Occipital lobe (tissue), 1 donor: ENCODE measurements at regions not wholly inside any gene's neighbourhood (a gene's known extent, or its start where the extent isn't known, plus 50 kb on each side); places are given as distances from the start of the nearest gene placed in this dataset.
"Not testable (repeated sequence)": the region's sequence is repeated elsewhere in the genome, so short reads cannot be mapped to it uniquely, and the experiment has no call there.

Source experiments
- DNase-seq: peaks from one replicate; lab custom pipeline; 2025; lab: John Stamatoyannopoulos, UW

DNA sequence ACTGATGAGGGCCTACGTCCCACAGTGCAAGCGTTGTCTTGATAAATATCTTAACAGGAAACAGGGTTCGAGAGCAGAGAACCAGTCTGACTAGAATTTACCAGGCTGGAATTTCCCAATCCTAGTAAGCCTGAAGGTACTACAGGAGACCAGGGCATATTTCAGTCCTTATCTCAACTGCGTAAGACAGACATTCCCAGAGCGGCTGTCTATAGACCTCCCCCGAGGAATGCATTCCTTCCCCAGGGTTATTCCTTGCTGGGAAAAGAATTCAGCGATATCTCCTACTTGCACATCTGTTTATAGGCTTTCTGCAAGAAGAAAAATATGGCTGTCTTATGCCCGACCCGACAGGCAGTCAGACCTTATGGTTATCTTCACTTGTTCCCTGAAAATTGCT, 1074.1 kb upstream of the CELF4 start:
- DNase-seq = not testable (repeated sequence)

GRCh38 chr18:38635709-38636430, 1070.3 kb upstream of the CELF4 start:
- no peak for DNase-seq

DNA sequence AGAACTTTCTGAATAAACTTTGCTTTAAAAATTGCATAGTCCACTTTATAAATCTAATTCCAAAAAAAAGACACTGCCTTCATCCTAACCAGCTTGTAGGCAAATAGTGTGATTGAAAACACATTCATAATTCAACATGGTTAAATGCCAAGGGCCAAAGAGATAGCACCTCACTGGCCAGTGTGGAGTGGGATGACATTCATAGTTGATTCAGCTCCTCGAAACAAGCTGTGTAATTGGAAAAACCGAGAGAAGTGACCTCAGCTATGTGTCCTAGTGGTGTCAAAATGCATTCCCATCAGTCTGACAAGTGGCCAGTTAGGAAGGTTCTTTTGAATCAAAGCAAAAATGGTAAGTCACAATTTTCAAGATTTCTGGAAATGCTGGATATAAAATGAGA, 1068.5 kb upstream of the CELF4 start:
- DNase-seq = no peak

DNA sequence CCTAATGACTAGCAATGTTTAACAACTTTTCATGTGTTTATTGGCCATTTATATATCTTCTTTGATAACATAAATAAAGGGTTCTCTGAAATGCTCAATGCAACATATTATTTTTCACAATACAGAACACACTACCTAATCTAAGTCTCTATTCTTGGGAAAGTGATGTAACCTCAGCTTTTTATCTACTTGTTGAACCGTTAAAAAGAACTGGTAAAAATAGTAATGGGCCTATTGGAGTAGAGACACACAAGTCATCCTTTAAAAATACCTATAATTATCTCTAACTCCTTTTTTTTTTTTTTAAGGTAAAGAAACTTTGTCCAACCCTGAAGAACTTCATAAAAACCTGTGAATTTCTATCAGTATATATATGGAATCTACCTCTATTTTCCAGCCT, 1067.7 kb upstream of the CELF4 start:
- no peak for DNase-seq

DNA sequence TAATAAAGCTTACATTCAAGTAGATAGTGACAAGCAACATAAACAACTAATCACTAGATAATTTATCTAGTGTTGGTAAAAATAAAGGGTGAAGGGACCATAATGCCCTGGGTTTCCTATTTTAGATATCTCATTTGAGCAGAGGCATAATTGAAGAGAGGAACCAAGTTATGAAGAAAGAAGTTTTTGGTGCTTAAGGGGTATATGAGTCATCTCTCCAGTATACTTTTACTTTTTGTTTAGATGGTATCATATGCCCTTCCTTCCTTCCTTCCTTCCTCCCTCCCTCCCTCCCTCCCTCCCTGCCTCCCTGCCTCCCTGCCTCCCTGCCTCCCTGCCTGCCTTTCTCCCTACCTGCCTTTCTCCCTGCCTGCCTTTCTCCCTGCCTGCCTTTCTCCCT, 1053.5 kb upstream of the CELF4 start:
- no peak for DNase-seq

DNA sequence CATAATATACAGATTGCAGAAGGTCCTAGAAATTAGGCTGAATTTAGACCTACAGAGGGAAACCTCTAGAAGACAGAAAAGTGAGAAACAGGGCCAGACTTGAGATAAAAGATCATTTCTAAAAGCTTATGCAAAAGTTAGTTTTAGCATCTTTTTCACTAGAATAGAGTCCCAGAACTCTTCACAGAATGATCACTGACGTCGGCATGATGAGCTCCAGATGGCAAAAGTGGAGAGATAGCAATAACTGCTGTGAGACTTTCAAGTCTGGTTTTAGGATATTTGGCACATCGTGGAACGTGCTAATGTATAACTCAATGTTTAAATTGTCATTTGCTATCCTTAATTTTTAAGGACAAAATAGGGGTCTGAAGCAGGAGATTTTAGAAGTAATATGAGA, 1050.7 kb upstream of the CELF4 start:
- no peak for DNase-seq

DNA sequence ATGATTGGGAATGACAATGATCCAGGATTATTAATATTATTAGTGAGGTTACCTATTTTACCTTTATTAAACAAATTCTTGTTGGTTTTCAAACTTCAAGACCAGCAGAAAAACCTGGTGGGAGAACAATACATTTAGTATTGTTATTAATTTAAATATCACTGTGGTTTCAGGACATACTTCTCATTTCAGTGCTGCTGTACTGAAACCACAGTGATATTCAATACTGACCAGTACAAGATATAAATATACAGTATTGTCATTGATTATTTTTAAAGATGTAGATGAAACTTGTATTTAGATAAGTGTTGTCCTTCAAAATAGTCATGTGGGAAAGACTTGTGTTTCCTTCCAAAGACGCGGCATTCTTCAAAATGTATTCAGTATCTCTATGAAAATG, 1047.3 kb upstream of the CELF4 start:
- no peak for DNase-seq

DNA sequence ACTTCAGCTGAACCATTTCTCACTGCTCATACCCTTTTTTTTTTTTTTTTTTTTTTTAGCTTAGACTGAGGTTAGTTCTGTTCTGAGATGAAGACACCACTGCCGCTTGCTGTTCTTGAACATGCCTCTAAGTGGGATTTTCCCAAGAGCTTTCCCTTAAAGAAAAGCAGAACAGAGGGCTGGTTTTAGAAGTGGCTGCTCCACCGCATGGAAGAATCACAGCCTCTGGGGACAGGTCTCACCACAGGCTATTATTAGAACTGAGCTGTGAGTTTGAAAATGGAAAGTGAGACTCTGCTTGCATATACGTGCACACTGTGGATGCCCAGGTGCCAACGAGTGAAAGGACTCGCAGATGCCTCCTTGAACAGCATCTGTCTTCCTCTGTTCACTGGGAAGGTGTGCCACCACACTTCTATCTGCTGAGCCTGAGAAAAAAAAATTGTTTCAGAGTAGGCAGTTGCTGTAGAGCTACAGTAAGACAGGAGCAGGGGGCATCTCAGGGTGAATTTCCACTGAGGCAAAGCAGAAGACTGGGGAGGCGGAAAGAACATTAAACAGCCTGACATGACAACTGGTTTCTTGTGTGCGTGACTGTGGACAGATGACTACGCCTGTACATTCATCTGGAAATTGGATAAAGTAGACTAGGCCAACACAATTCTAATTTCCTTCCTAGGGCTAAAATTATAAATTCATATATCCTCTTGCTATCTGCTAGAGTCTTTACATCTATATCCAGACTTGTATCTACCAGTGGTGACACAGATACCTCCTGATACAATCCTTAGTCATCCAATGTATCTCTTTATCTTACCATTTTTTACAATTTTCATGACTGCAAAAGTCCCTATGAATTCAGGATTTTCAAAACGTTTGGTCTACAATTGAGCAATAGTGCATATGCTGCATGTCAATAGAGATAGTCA, 1045.7 kb upstream of the CELF4 start:
- no peak for DNase-seq

DNA sequence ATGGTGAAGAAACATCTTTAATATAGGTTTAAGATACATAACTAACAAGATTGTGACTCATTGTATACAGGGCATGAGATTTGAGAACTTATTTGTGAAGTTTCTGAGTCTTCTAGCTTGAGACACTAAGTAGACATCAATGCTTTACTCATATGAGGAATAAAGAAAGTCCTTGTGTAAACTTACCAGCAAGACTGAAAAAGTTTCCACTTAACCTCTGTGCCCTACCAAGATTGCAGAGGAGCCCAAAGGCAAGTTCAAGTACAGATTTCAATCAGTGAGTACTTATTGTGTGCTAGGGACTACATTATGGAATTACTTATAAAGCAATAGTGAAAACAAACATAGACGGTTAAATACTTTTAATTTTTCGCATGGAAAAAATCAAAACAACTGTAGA, 1041.2 kb upstream of the CELF4 start:
- DNase-seq = no peak

DNA sequence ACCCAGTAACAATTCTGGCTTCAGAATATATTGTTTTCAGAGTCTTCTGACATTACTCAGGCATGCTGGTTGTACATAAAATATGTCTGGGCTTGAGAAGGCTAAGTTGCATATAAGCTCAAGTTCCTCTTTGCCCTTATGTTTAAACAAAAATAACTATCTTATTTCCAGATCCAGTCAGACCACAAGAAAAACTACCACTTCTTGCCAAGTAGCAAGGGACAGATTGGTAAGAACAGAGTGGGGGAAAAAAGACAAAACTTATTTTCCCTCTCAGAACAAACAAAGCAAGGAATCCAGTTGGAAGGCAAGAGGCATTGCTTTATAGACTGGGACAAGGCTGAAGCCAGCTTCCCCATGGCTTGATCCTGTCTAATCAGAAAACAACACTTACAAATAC, 1036.7 kb upstream of the CELF4 start:
- no peak for DNase-seq

GRCh38 chr18:38587571-38587970, 1022.0 kb upstream of the CELF4 start:
- DNase-seq = no peak

- no peak for DNase-seq
These were observed 1020.7 kb upstream of the CELF4 start for GRCh38 chr18:38586327-38586726.

GRCh38 chr18:38579764-38580163, 1014.2 kb upstream of the CELF4 start:
- no peak for DNase-seq

DNA sequence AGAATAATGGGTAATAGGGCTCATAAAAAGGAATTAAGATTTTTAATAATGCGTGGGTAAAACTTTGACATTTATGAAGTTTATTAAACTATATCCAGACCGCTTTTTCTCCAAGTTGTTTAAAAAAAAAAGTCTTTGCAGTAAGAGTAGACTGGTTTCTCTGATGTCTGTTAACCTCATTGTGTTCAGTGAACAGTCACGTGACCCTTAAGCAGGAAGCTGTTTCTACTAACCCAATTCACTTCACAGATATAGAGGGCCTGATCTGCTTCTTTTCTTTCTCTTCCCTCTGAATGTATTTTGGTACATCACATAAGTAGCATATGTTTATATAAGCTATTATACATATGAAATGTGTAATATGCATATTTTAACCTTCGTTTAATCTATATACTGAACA, 1011.3 kb upstream of the CELF4 start:
- DNase-seq = no peak

- DNase-seq = no peak
These were observed 1010.8 kb upstream of the CELF4 start for GRCh38 chr18:38576349-38576748.

- no peak for DNase-seq
These were observed 1010.0 kb upstream of the CELF4 start for GRCh38 chr18:38575648-38576047.

DNA sequence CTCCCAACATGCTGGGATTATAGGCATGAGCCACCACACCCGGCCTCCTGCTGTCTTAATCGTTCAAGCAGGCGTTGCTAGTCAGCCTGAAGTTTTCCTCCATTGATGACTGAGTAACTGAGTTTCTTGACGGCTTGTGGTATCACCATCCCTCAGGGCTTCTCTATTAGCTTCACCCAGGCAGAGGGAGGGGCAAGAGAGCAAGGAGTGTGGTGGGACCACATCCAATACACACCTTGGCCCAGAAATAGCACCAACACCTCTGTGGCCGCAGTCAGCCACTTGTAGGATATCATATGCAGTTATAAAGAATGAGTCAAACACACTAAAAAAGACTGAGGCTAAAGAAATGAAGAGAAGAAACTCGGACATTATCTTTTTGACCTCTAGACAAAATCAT, 1009.4 kb upstream of the CELF4 start:
- no peak for DNase-seq

DNA sequence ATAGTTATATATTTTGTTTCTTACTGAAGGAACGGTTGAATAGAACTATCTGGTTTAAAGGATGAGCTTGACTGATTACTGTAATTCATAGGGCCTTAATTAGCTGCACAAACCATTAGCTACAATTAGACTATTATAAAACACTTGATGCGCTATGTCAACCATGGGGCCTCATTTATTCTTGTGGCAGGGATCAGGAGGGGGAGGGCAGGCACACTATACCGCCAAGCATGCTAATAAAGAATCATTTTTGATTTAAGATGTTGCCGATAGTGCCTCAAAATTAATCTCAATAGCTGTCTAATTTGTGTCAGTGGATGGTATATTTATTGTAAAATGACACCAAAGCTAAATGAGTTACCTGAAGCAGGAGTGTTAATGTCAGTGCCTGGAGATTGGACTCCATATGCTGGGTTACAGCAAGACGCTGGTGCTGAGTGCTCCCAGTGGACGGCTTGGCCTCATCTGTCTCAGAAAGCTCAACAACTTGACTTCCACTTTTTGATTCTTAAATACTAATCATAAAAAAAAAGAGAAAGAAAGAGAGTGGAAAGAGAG, 1007.0 kb upstream of the CELF4 start:
- DNase-seq = no peak

GRCh38 chr18:38571651-38572050, 1006.1 kb upstream of the CELF4 start:
- no peak for DNase-seq

DNA sequence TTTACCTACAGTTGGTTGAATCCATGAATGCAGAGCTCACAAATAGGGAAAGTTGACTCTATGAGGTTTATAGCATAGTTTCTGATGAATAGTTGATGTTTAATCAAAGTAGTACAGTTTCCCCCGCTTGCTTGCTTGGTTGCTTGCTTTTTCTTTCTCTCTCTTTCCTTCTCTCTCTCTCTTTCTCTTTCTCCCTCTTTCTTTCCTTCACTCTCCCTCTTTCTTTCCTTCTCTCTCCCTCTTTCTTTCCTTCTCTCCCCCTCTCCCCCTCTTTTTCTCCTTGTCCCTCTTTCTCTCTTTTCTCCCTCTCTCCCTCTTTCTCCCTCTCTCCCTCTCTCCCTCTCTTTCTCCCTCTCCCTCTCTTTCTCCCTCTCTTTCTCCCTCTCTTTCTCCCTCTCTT, 999.9 kb upstream of the CELF4 start:
- DNase-seq = no peak

DNA sequence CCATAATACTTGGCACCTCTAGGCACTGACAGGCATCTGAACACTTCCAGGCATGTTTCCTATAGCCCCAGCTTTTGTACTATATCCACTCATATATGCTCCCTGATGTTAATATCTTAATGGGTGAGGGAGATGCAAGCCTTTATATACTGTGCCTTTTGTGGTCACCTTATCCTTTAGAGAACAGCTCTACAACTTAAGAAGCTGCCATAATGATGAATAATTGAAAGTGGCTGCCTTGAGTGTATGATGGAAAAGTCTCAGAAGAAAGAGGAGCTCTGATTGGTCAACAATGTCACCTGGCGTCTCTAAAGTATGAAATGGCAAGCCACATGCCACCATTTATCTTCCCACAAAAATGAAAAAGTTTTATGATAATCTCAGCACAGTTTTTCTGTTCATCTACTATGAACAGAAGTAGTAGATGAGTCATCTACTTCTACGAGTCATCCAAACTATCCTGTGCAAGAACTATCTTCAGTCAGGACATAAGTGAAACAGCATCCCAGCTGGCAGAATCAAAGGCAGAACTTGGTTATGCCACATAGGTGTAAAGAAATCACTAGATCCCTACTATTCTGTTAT, 997.9 kb upstream of the CELF4 start:
- no peak for DNase-seq

GRCh38 chr18:38557006-38557405, 991.4 kb upstream of the CELF4 start:
- DNase-seq = no peak
